ENCODE measurements at regions not wholly inside any gene's neighbourhood (a gene's known extent, or its start where the extent isn't known, plus 50 kb on each side); places are given as distances from the start of the nearest gene placed in this dataset.

DNA sequence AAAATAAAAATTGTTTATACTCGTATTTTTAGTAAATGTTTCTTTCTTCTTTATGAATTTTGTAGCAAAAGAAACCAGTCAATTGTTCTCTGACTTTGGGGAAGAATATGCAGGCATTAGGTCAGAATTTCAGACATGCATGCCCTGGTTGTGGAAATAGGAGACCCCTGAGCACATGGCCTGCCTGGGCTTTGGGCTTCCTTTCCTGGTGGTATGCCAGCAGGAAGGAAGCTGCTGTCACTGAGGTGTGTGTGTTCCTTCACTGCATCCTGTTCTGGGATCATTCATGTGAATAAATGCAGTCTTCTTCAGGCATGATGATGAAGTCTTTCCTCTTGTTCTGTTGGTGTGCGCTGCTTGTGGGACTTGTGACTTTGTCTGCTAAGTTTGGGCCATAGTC lies 920.2 kb upstream of the VRK2 start:
- no peaks in the 10 kb centered on the region for H3K36me3 Mint-ChIP-seq (ENCODE audit: low read depth)
- H3K27ac Mint-ChIP-seq, result no peak overlapping the region
- H3K4me1 Mint-ChIP-seq (ENCODE audit: low read depth), result no peaks in the 10 kb centered on the region
- peaks cover 2% of the 10 kb centered on the region for H3K9me3 Mint-ChIP-seq
- H3K4me3 Mint-ChIP-seq, result no peak overlapping the region
- intact Hi-C loops (cut with micrococcal nuclease), result no loop called here
- H3K27me3 Mint-ChIP-seq (ENCODE audit: insufficient read depth), result no peaks in the 10 kb centered on the region
- DNase-seq (ENCODE audit: low spot score), result no peak

DNA sequence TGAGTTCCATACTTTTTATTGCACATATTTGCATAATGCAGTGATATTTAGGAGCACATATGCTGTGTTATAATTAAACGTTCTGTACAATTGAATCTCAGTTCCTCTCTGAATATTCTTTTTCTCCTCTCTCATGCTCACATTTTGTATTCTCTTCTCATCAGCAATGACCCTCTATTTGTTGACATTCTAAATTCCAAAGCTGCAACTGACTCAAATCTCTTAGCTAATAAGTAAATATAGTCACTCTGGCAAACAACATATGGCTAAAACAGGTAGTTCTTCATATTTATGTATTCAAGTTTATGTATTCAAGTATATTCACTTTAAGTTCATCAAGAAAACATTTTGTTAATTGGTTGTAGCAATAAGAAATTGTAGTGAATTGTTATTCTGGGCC lies 907.4 kb upstream of the VRK2 start:
- no peaks in the 10 kb centered on the region for H3K4me1 Mint-ChIP-seq (ENCODE audit: low read depth)
- H3K4me3 Mint-ChIP-seq, result no peak overlapping the region
- H3K27me3 Mint-ChIP-seq (ENCODE audit: insufficient read depth), result no peaks in the 10 kb centered on the region
- H3K9me3 Mint-ChIP-seq, result peaks cover 6% of the 10 kb centered on the region
- H3K27ac Mint-ChIP-seq, result no peak overlapping the region
- H3K36me3 Mint-ChIP-seq (ENCODE audit: low read depth), result no peaks in the 10 kb centered on the region
- no peak for DNase-seq (ENCODE audit: low spot score)
- intact Hi-C loops (cut with micrococcal nuclease), result no loop called here

DNA sequence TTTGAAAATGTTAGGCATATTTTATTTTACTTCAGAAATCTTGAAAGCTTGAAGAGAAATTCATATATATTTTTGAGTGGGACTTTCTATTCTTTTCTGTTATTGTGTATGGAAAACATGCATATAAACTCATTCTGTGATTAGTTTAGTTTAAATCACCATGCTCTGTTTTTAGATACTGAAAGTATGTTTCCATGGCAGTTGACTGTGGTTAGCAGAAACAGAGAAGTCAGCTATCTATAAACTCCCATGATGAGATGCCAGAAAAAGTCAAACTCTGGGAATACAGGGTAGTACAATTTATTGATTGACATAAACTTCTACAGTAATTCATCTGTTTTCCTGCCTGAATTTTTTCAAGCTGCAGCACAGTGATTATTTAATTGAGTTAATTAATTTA lies 905.3 kb upstream of the VRK2 start:
- Mint-ChIP-seq H3K27ac (no peak overlapping the region), H3K4me3 (no peak overlapping the region), H3K4me1 (ENCODE audit: low read depth) (no peaks in the 10 kb centered on the region), H3K27me3 (ENCODE audit: insufficient read depth) (no peaks in the 10 kb centered on the region), H3K36me3 (ENCODE audit: low read depth) (no peaks in the 10 kb centered on the region), H3K9me3 (peaks cover 11% of the 10 kb centered on the region)
- no peak for DNase-seq (ENCODE audit: low spot score)
- intact Hi-C loops (cut with micrococcal nuclease), result no loop called here

DNA sequence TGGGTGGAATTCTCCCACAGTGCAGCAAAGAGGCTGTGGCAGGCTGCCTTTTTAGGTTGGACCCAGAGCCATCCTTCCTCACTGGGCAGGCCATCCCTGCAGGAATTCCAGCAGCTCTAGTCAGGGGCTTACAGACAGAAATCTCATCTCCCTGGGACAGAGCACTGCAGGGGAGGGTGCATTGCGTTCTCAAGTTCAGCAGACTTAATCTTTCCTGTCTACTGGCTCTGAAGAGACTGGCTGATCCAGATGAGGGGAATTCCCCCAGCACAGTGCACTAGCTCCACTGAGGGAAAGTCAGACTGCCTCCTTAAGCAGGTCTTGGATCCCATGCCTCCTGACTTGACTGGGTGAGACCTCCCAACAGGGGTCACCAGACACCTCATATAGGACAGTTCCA lies 899.7 kb upstream of the VRK2 start:
- no peak overlapping the region for H3K4me3 Mint-ChIP-seq
- no peak for DNase-seq (ENCODE audit: low spot score)
- no peak overlapping the region for H3K27ac Mint-ChIP-seq
- no peaks in the 10 kb centered on the region for H3K27me3 Mint-ChIP-seq (ENCODE audit: insufficient read depth)
- no peaks in the 10 kb centered on the region for H3K4me1 Mint-ChIP-seq (ENCODE audit: low read depth)
- H3K36me3 Mint-ChIP-seq (ENCODE audit: low read depth), result no peaks in the 10 kb centered on the region
- H3K9me3 Mint-ChIP-seq, result peaks cover 30% of the 10 kb centered on the region
- intact Hi-C loops (cut with micrococcal nuclease), result no loop called here

DNA sequence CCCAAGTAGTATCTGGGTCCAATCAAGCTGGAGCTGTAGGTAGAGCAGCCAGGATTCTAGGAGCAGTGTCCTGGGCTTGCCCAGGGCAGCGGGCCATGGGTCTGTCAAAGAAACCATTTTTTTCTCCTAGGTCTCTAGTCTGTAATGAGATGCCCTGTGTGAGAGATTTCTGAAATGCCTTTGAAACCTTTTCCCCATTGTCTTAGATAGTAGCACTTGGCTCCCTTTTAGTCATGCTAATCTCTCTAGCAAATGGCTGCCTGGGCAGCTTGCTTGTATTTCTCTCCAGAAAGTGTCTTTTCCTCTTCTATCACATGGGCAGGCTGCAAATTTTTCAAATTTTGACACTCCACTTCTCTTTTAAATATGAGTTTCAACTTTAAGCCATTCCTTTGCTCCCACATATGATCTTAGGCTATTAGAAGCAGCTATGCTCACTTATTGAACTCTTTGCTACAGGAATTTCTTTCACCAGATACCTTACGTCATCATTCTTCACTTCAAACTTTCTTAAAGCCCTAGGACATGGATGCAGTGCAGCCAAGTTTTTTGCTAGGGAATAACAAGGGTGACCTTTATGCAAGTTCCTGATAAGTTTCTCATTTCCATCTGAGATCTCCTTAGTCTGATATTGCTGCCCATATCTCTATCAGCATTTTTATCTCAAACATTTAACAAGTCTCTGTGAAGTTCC lies 890.2 kb upstream of the VRK2 start:
- H3K27ac Mint-ChIP-seq, result no peak overlapping the region
- intact Hi-C loops (cut with micrococcal nuclease), result no loop called here
- no peak overlapping the region for H3K4me3 Mint-ChIP-seq
- no peaks in the 10 kb centered on the region for H3K36me3 Mint-ChIP-seq (ENCODE audit: low read depth)
- no peaks in the 10 kb centered on the region for H3K27me3 Mint-ChIP-seq (ENCODE audit: insufficient read depth)
- H3K9me3 Mint-ChIP-seq, result peaks cover 6% of the 10 kb centered on the region
- DNase-seq (ENCODE audit: low spot score), result no peak
- no peaks in the 10 kb centered on the region for H3K4me1 Mint-ChIP-seq (ENCODE audit: low read depth)

DNA sequence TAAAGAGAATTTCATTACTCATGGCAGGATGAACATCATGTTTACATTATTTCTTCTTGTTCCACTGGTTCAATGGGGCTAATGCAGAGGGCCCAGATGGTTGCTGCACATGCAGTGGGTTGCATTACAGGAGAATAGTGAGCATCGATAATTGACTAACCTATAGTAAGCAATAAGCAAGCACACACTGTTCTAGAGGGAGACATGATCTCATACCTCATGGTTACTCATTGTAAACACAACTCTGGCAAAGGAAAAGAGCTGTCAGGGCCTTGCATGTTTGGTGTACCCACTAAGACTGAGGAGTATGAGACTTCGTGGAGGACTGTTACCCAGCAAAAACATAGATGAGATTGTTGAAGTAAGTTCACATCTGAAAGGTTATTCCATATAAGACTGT lies 885.6 kb upstream of the VRK2 start:
- Mint-ChIP-seq H3K4me3 (no peak overlapping the region), H3K27ac (no peak overlapping the region), H3K36me3 (ENCODE audit: low read depth) (no peaks in the 10 kb centered on the region), H3K4me1 (ENCODE audit: low read depth) (no peaks in the 10 kb centered on the region), H3K27me3 (ENCODE audit: insufficient read depth) (no peaks in the 10 kb centered on the region), H3K9me3 (peaks cover 6% of the 10 kb centered on the region)
- DNase-seq (ENCODE audit: low spot score), result no peak
- intact Hi-C loops (cut with micrococcal nuclease), result no loop called here

DNA sequence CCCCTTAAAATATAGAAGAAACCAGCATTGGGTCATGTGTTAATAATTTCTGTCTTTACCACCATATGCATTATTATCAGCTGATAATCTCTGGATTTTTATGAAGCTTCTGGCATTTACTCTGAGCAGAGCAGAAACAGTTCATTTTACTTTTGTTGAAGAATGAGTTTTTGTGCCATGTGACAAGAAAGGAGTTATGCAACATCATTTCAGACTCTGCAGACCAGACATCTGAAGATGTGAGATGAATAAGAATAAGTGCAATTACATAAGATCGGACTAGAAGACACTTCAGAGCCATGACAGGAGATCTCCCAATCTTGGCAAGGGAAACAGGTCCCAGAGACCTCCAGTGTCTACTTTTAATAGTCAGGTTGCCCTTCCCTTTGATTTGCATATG lies 869.4 kb upstream of the VRK2 start:
- Mint-ChIP-seq H3K4me3 (no peak overlapping the region), H3K9me3 (peaks cover 4% of the 10 kb centered on the region), H3K27ac (no peak overlapping the region), H3K4me1 (ENCODE audit: low read depth) (no peaks in the 10 kb centered on the region), H3K36me3 (ENCODE audit: low read depth) (no peaks in the 10 kb centered on the region), H3K27me3 (ENCODE audit: insufficient read depth) (no peaks in the 10 kb centered on the region)
- no peak for DNase-seq (ENCODE audit: low spot score)
- intact Hi-C loops (cut with micrococcal nuclease), result no loop called here

DNA sequence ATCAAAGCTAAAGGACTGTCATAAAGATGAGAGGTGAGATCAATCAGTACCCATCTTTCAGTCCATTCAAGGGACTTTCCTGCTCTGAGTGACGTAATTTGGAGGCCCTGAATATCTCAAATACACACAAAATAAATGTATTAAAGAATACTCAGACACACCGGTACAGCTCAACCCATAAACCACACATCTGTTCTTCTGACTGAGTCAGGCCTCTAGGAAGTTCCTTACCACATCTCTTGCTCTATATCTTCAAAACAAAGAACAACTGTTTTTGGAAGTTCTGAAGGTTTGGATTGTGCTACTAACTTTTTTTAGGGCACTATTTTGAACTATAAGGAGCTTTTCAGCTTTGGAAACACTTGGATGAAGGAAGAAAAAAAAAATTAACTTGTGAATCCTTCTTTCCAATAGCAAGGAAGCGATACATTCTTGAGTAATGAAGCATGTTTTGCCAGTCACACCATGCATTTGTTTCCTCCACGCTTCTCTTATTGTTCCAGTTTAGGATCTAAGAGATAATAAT lies 866.5 kb upstream of the VRK2 start:
- intact Hi-C loops (cut with micrococcal nuclease), result no loop called here
- Mint-ChIP-seq H3K4me1 (ENCODE audit: low read depth) (no peaks in the 10 kb centered on the region), H3K36me3 (ENCODE audit: low read depth) (no peaks in the 10 kb centered on the region), H3K27me3 (ENCODE audit: insufficient read depth) (no peaks in the 10 kb centered on the region), H3K9me3 (no peaks in the 10 kb centered on the region), H3K4me3 (no peak overlapping the region), H3K27ac (no peak overlapping the region)
- DNase-seq (ENCODE audit: low spot score), result no peak

DNA sequence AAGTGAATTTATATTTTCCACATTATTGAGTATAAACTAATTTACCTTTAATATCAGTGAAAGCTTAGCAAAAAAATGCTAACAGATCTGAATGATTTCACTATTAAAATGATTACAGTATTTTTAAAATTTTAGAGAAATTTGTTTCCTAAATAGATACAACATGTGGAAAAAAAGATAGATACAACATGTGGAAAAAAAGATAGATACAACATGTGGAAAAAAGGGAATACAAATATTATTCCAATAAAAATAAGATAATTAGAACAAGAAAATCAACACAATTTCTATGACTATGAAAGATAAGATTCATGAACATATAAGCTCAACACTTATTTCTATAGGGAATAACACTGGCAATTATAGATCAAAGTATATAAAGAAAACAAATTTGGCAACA lies 865.9 kb upstream of the VRK2 start:
- no peak for DNase-seq (ENCODE audit: low spot score)
- H3K4me3 Mint-ChIP-seq, result no peak overlapping the region
- H3K9me3 Mint-ChIP-seq, result no peaks in the 10 kb centered on the region
- no peaks in the 10 kb centered on the region for H3K4me1 Mint-ChIP-seq (ENCODE audit: low read depth)
- H3K27ac Mint-ChIP-seq, result no peak overlapping the region
- H3K27me3 Mint-ChIP-seq (ENCODE audit: insufficient read depth), result no peaks in the 10 kb centered on the region
- intact Hi-C loops (cut with micrococcal nuclease), result no loop called here
- no peaks in the 10 kb centered on the region for H3K36me3 Mint-ChIP-seq (ENCODE audit: low read depth)

DNA sequence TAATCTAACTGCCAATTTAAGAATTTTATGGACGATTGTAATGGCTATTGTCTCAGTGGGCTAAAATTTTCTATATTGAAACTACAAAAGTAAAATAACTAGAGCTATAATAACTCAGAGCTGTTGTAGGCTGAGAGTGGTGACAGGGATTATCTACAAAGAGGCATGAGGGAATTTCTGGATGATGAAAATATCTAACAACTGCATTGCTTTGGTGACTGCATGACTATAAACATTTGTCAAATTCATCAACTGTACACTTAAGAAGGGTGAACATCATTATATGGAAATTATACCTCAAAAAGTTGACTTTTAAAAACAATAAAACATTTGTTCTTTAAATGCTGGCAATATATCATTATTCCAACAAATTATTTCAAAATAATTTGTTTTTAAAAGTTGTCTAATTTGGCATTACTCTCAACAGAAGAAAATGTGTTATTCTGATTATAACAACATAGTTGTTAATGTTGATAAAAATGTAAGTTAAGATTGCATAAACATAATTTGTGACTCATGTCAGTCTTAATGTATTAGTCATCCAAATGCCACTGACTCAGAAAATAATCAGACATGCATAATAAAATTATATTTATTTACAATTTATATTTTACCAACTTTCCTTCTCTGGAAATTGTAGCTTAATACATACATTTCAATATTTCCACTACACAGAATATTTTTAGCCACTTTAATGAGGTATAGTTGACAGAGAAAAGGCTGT lies 865.1 kb upstream of the VRK2 start:
- no peak overlapping the region for H3K4me3 Mint-ChIP-seq
- no peak for DNase-seq (ENCODE audit: low spot score)
- no peaks in the 10 kb centered on the region for H3K36me3 Mint-ChIP-seq (ENCODE audit: low read depth)
- intact Hi-C loops (cut with micrococcal nuclease), result no loop called here
- H3K27ac Mint-ChIP-seq, result no peak overlapping the region
- no peaks in the 10 kb centered on the region for H3K4me1 Mint-ChIP-seq (ENCODE audit: low read depth)
- H3K27me3 Mint-ChIP-seq (ENCODE audit: insufficient read depth), result no peaks in the 10 kb centered on the region
- H3K9me3 Mint-ChIP-seq, result no peaks in the 10 kb centered on the region

DNA sequence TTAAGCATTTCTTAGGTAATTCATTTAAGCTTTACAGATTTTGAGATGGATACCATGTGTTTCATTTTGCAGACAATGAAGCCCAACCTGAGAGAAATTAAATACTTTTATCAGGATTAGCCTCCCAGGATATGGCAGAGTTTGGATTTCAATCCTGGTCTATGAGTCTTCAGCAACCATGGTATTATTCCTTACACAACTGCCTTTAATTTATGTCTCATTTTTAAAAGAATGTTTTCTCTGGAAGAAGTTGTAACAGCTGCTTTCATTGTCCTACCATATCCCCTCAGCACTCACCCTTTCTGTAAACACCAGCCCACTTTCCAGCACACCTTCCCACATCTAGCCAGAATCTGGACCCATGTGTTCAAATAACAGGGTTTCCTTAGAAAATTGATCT lies 863.7 kb upstream of the VRK2 start:
- no peaks in the 10 kb centered on the region for H3K36me3 Mint-ChIP-seq (ENCODE audit: low read depth)

DNA sequence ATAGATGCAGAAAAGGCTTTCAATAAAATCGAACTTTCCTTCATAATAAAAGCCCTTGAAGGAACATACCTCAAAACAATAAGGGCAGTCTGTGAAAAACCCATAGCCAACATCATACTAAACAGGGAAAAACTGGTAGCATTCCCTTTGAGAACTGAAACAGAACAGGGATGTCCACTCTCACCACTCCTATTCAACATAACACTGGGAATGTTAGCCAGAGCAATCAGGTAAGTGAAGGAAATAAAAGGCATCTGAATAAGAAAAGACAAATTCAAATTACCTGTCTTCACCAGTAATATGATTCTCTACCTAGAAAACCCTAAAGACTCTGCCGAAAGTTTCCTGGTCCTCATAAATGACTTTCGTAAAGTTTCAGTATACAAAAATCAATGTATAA lies 861.0 kb upstream of the VRK2 start:
- H3K36me3 Mint-ChIP-seq (ENCODE audit: low read depth), result no peaks in the 10 kb centered on the region

More for the DNA sequence above, 863.7 kb upstream of the VRK2 start:
- Mint-ChIP-seq H3K27ac (no peak overlapping the region), H3K4me1 (ENCODE audit: low read depth) (no peaks in the 10 kb centered on the region), H3K27me3 (ENCODE audit: insufficient read depth) (no peaks in the 10 kb centered on the region), H3K4me3 (no peak overlapping the region), H3K9me3 (no peaks in the 10 kb centered on the region)
- intact Hi-C loops (cut with micrococcal nuclease), result no loop called here
- DNase-seq (ENCODE audit: low spot score), result no peak

DNA sequence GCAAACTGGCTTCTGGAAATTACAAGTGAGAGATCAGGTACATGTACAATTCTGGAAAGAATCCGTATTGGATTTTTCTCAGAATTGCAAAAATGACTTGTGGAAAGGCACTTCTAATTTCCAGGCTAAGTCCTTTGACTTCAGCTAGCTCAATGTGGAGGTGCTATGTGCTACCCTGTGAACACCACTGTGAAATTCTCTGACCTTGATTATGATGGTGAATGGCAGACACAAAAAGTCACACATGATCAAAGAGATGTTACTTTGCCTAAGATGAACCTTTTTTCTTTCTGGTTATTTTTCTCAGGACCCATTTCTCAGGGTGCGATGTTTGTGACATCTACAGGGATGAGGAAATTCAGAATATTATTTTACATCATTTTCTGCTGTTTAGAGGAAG lies 856.6 kb upstream of the VRK2 start:
- intact Hi-C loops (cut with micrococcal nuclease), result no loop called here
- no peaks in the 10 kb centered on the region for H3K9me3 Mint-ChIP-seq
- no peak overlapping the region for H3K4me3 Mint-ChIP-seq
- H3K27me3 Mint-ChIP-seq (ENCODE audit: insufficient read depth), result no peaks in the 10 kb centered on the region
- no peaks in the 10 kb centered on the region for H3K36me3 Mint-ChIP-seq (ENCODE audit: low read depth)
- H3K4me1 Mint-ChIP-seq (ENCODE audit: low read depth), result no peaks in the 10 kb centered on the region
- DNase-seq (ENCODE audit: low spot score), result no peak
- no peak overlapping the region for H3K27ac Mint-ChIP-seq

More for the DNA sequence above, 861.0 kb upstream of the VRK2 start:
- H3K27me3 Mint-ChIP-seq (ENCODE audit: insufficient read depth), result no peaks in the 10 kb centered on the region
- no peaks in the 10 kb centered on the region for H3K9me3 Mint-ChIP-seq
- H3K4me3 Mint-ChIP-seq, result no peak overlapping the region
- intact Hi-C loops (cut with micrococcal nuclease), result no loop called here
- no peak for DNase-seq (ENCODE audit: low spot score)
- H3K27ac Mint-ChIP-seq, result no peak overlapping the region
- no peaks in the 10 kb centered on the region for H3K4me1 Mint-ChIP-seq (ENCODE audit: low read depth)

Data from activated T-helper 1 cell treated with anti-CD3 and anti-CD28 coated beads, Interleukin-12 subunit alpha, Interleukin-12 subunit beta, Interleukin-2, Interleukin-4 antibody, amounts not matched to agents 30 ng/mL and 10 ng/mL and 1 ng/mL, durations not matched to agents 14 hours and 24 hours and 36 hours (primary cell).